AG04450 (cell line): ENCODE measurements at regions not wholly inside any gene's neighbourhood (a gene's known extent, or its start where the extent isn't known, plus 50 kb on each side); places are given as distances from the start of the nearest gene placed in this dataset.

Source experiments
- CTCF ChIA-PET: fragments of 300-600, 350-600 bp; formaldehyde crosslinking; extraction: SDS; loops from one replicate; lab custom pipeline; 2022; ENCODE audit warnings: antibody characterized with exemption, inconsistent platforms; lab: Charles Lee
- POLR2A ChIA-PET: fragments of 350-600 bp; formaldehyde crosslinking; extraction: SDS; loops from one replicate; lab custom pipeline; 2021; ENCODE audit warnings: antibody characterized with exemption, inconsistent platforms; lab: Yijun Ruan, JAX
- DNase-seq: peaks from one replicate; pipeline ENCODE4 v3.0.0-alpha.2; 2011; ENCODE audit warnings: low read depth, low spot score
- H3K27ac ChIP-seq: one replicate; pipeline ENCODE4 v1.5.1; 2012; ENCODE audit warnings: low read depth, low read length, control low read depth
- H3K27me3 ChIP-seq: one replicate; pipeline ENCODE4 v1.6.0; 2012; ENCODE audit warnings: low read length; ENCODE audit not compliant: control insufficient read depth, insufficient read depth
- H3K4me3 ChIP-seq: 2 replicates; pipeline ENCODE4 v1.5.1; 2011; ENCODE audit warnings: mild to moderate bottlenecking, low read depth, low read length, control low read depth
- H3K9me3 ChIP-seq: 2 replicates; pipeline ENCODE4 v1.5.1; 2012; ENCODE audit warnings: low read length; ENCODE audit not compliant: control insufficient read depth, insufficient read depth
- CTCF ChIP-seq: IDR thresholded peaks from 2 replicates; pipeline ENCODE4 v1.5.1; 2011; ENCODE audit warnings: low read depth, low read length, control low read depth, inconsistent platforms

GRCh38 chr2:237205561-237205971, 119.9 kb downstream of the COPS8 start:
- Histone ChIP-seq H3K27ac (no peak overlapping the region), H3K27me3 (no peaks in the 10 kb centered on the region), H3K9me3 (peaks cover 5% of the 10 kb centered on the region; the same call in 1 of the 2 replicates), H3K4me3 (no peak overlapping the region)
- CTCF ChIA-PET = interaction anchor here (1.2 kb wide), 1 partner anchor 52 kb away, joined by 3 read pairs; no protein-coding TSS in a partner anchor
- DNase-seq = no peak
- no peak for TF ChIP-seq CTCF
- POLR2A ChIA-PET = no interaction called here

DNA sequence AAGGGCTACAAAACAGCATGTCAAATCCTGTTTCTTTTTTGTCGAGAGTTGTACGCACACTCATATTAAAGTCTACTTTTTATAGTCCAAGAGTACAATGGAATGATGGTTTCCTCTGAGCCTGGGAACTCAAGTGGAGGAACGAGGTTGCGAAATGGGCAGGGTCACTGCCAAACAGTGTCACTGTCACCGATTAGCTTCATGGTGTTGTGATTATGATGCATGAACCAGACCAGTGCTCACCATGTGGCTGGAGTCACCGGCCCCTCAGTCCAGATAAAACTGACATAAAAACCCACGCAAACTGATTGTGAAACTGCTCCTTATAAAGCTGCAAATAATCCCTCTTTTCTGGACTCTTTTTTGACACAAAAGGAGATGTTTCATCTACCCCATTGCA, 122.0 kb downstream of the COPS8 start:
- TF ChIP-seq CTCF = no peak
- Histone ChIP-seq H3K9me3 (peaks cover 2% of the 10 kb centered on the region; the same call in 1 of the 2 replicates), H3K27me3 (no peaks in the 10 kb centered on the region), H3K4me3 (no peak overlapping the region), H3K27ac (peak overlapping the region; percentile 74)
- POLR2A ChIA-PET = interaction anchor here (0.8 to 1.0 kb wide), 2 partner anchors 88 to 207 kb away, joined by 3 read pairs; partner anchors contain the start of gene COL6A3
- DNase-seq = no peak
- CTCF ChIA-PET = interaction anchor here (0.6 kb wide), 1 partner anchor 11 kb away, joined by 3 read pairs; no protein-coding TSS in a partner anchor

- POLR2A ChIA-PET = no interaction called here
- CTCF ChIA-PET = no interaction called here
- no peak for TF ChIP-seq CTCF
- peak overlapping the region; percentile 74 for H3K27ac ChIP-seq
- H3K4me3 ChIP-seq = no peak overlapping the region
- no peaks in the 10 kb centered on the region for H3K27me3 ChIP-seq
- DNase-seq = no peak
- H3K9me3 ChIP-seq = no peaks in the 10 kb centered on the region
Observed at GRCh38 chr2:237208373-237209260, 122.9 kb downstream of the COPS8 start.

- CTCF ChIA-PET = no interaction called here
- no peak overlapping the region for H3K27ac ChIP-seq
- TF ChIP-seq CTCF = no peak
- H3K4me3 ChIP-seq = no peak overlapping the region
- no peaks in the 10 kb centered on the region for H3K9me3 ChIP-seq
- DNase-seq = no peak
- POLR2A ChIA-PET = no interaction called here
- no peaks in the 10 kb centered on the region for H3K27me3 ChIP-seq
Observed at GRCh38 chr2:237209885-237210284, 124.2 kb downstream of the COPS8 start.

- TF ChIP-seq CTCF = no peak
- POLR2A ChIA-PET = no interaction called here
- no peaks in the 10 kb centered on the region for H3K27me3 ChIP-seq
- CTCF ChIA-PET = no interaction called here
- DNase-seq = no peak
- no peak overlapping the region for H3K4me3 ChIP-seq
- H3K9me3 ChIP-seq = no peaks in the 10 kb centered on the region
- no peak overlapping the region for H3K27ac ChIP-seq
Observed at GRCh38 chr2:237210297-237210696, 124.6 kb downstream of the COPS8 start.
